Cardiac septum (tissue), 1 donor: ENCODE measurements at regions not wholly inside any gene's neighbourhood (a gene's known extent, or its start where the extent isn't known, plus 50 kb on each side); places are given as distances from the start of the nearest gene placed in this dataset.
"Not testable (repeated sequence)": the region's sequence is repeated elsewhere in the genome, so short reads cannot be mapped to it uniquely, and the experiment has no call there.

Experiments used
- DNase-seq: peaks from one replicate; pipeline ENCODE4 v3.0.0-alpha.2; 2020; ENCODE audit warnings: low spot score
- intact Hi-C: fragments of 100-400 bp; cut with DNase I; formaldehyde crosslinking; loops from one replicate; pipeline ENCODE4 v1.14.0; 2022
- donor health status: DM: no; HTN: no; CAD: no.

DNA sequence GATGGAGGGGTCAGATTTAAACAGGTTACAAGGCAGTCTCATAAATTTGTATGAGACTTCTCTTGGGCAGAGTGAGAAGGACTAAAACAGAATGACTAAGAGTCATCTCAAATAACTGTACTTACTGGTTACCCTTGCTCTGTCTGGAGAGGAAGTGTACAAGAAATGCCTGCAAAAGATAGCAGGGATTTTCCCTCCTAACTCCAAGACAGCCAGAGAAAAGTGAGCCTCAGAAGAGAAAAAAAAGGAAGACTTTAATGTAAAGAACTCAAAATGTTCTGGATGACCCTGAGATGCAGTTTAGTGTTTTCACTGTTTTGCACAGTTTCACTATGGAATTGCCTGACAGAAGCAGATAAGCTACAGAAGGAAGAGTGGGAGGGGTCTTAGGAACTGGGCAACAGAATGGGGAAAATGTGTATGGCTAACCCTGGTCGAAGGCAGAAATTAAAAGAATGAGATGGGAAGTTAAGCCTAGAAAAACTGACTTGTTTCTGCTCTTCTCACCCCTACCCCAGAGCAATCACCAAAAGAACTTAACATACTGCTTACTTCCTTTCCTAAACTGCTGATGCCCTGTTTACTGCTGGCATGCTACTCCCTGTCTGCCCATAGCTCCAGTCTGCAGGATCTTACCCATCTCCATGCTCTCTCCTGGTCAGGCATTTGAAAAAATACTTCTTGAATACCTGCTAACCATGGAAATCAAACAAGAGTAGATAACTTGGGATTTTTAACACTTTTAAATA, 98.1 kb upstream of the MARCKS start:
- no peak for DNase-seq
- intact Hi-C loops, result no loop called here

DNA sequence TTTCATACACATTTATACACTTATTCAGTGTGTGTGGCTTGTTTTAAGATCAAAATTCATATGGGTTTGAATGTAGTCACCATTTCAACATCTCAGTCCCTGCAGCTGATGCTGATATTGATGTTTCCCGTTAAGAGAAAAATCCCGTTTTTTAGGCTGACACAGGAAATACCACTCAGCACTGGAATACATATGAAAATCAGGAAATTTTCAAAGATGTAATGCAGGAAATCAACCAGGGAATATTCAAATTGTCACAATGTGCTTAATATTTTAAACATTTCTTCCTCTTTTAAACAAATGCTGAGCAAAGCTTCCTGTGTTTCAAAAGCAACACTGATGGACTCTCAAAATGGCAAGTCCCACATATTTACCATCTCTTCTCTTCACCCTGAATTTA, 94.5 kb upstream of the MARCKS start:
- DNase-seq, result no peak
- intact Hi-C loops, result no loop called here

DNA sequence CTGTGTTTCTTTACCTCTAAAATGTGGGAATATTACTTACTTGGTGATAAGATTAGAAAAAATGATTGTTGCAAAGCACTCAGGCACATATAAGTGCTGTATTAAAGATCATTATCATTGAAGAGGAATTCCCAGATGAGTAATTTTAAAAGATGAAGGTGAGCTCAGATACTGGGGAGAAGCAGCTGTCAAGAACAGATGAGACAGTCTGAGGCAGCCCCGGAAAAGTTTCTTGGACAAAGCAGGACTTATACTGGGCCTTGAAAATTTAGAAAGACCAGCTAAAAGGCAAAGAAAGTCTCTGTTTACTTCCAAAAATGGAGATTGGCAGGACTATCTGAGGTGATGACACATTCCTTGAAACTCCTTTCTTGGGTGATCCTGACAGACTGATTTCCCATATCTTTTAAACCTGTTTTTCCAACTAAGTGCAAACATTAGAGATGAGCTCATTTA, 93.8 kb upstream of the MARCKS start:
- intact Hi-C loops, result no loop called here
- no peak for DNase-seq

GRCh38 chr6:113763876-113764275, 93.3 kb upstream of the MARCKS start:
- no peak for DNase-seq
- intact Hi-C loops, result no loop called here

GRCh38 chr6:113765909-113766308, 91.2 kb upstream of the MARCKS start:
- no peak for DNase-seq
- intact Hi-C loops, result no loop called here

GRCh38 chr6:113767985-113768384, 89.2 kb upstream of the MARCKS start:
- intact Hi-C loops, result no loop called here

DNA sequence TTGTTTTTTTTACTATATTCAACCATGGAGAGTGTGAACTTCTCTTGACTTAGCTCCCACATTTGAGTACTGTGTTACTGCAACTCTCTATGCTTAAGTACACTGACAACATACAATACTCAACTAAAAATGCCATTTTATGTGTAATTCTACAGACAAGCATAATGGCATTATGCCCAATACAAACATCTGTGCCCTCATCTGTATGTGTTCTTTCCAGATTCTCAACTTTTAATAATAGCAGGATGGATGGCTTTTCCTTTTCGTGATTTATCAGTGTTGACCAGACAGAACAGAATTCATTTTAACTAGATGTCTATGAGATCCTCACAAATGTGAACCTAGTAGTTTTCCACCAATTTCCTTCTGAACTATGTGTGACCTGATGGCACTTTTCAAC, 84.2 kb upstream of the MARCKS start:
- intact Hi-C loops, result no loop called here
- DNase-seq, result no peak

More at GRCh38 chr6:113767985-113768384, 89.2 kb upstream of the MARCKS start:
- no peak for DNase-seq

DNA sequence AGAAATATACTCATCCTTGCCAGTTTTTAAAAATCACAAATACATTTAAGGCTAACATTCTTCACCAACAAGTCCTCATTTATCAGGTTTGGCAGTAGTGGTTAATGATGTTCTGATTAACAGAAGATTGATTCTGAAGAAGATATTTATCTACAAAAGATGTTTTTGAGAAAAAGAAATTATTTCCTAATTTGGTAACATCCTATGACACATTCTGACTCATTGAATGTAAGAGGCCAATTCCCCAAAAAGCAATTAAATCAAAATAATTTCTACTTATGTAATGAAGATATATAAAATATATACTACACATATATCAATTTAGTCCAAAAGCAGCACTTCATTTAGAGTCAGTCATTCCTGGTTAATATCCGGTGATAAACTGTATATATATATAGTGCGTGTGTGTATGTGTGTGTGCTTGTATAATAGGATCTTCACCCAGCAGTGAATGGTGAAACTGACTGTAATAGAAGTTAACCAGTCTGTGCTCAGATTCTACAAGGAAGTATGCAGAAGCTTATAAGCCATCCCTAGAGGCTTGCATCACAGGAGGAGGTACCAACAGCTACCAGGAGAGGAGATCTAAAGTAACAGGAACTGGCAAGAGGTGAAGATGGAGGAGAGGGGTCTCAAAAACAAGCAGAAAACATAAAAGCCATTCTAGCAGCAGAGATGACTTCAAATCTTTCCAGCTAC, 82.9 kb upstream of the MARCKS start:
- no peak for DNase-seq
- intact Hi-C loops, result no loop called here

DNA sequence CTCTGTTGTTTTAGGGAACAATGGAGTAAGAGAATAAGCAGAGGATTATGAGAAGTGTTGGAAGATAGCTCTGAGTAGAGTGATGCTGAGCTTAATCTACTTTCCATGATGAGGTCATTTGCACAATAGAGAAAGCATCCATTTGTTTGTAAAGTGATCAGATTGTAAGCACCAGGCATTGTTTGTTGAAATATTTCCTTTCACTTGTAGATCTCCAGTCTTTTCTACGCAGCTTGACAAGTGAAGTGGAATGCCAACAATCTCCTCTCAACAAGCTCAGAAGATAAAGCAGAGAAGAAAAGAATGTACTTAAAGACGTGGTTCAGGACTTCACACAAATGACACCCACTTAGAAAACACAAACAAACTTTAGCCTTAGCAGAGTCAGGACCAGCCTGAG, 80.1 kb upstream of the MARCKS start:
- intact Hi-C loops, result no loop called here

GRCh38 chr6:113777601-113778000, 79.5 kb upstream of the MARCKS start:
- no peak for DNase-seq
- intact Hi-C loops, result no loop called here

More for the DNA sequence above, 80.1 kb upstream of the MARCKS start:
- DNase-seq, result no peak

- DNase-seq, result no peak
- intact Hi-C loops, result no loop called here
Measured at GRCh38 chr6:113779656-113780055, 77.5 kb upstream of the MARCKS start.

DNA sequence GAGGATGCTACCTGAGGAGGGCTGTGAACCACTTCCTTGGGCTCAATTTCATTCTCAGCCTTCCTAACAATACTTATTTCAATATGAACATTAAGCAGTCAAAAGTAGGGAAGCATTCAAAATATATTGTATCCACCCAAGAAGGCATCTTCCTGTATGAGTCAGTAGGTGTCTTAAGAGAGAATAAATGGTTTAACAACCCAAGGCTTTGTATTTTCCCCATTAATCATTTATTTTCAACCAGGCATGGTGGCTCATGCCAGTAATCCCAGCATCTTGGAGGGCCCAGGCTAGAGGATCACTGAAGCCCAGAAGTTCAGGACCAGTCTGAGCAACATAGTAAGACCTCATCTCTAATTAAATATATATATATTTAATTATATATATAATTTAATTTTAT, 74.5 kb upstream of the MARCKS start:
- intact Hi-C loops, result no loop called here
- no peak for DNase-seq

GRCh38 chr6:113786168-113786567, 71.0 kb upstream of the MARCKS start:
- intact Hi-C loops, result no loop called here
- DNase-seq, result no peak

- intact Hi-C loops, result no loop called here
- no peak for DNase-seq
Measured at GRCh38 chr6:113788586-113788985, 68.6 kb upstream of the MARCKS start.

- DNase-seq, intact Hi-C loops: not testable (repeated sequence)
Measured at GRCh38 chr6:113791225-113791624, 65.9 kb upstream of the MARCKS start.

DNA sequence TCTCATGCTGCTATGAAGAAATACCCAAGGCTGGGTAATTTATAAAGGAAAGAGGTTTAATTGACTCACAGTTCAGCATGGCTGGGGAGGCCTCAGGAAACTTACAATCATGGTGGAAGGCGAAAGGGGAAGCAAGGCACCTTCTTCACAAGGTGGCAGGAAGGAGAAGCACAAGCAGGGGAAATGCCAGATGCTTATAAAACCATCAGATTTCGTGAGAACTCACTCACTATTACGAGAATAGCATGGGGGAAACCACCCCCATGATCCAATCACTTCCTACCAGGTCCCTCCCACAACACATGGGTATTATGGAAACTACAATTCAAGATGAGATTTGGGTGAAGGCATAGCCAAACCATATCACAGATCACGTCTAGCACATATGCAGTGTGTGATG, 61.8 kb upstream of the MARCKS start:
- DNase-seq, intact Hi-C loops: not testable (repeated sequence)

DNA sequence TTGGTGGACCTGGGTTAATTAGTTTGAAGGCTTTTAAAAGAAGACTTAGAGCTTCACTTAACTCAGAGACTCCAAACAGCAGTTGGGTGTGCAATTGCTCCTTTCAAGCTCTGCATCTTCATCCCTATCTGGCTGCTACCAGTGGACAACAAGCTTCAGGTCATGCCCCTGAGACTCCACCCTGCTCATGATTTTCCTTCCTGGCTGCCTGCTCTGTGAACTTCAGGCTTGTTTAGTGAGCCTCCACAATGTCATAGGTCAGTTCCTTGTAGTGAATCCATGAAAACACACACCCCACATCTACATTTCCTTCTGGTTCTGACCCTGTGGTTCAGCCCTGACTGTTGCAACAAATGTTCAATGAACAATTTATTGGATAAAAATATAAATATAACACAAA, 61.1 kb upstream of the MARCKS start:
- DNase-seq, result no peak

GRCh38 chr6:113802779-113803178, 54.4 kb upstream of the MARCKS start:
- intact Hi-C loops, result no loop called here
- no peak for DNase-seq

More for the DNA sequence above, 61.1 kb upstream of the MARCKS start:
- intact Hi-C loops, result no loop called here

- DNase-seq, result no peak
- intact Hi-C loops, result no loop called here
Measured at GRCh38 chr6:113805173-113805790, 51.9 kb upstream of the MARCKS start.

- intact Hi-C loops, result no loop called here
- DNase-seq, result no peak
Measured at GRCh38 chr6:113805811-113806495, 51.2 kb upstream of the MARCKS start.
